ENCODE measurements at regions not wholly inside any gene's neighbourhood (a gene's known extent, or its start where the extent isn't known, plus 50 kb on each side); places are given as distances from the start of the nearest gene placed in this dataset.

DNA sequence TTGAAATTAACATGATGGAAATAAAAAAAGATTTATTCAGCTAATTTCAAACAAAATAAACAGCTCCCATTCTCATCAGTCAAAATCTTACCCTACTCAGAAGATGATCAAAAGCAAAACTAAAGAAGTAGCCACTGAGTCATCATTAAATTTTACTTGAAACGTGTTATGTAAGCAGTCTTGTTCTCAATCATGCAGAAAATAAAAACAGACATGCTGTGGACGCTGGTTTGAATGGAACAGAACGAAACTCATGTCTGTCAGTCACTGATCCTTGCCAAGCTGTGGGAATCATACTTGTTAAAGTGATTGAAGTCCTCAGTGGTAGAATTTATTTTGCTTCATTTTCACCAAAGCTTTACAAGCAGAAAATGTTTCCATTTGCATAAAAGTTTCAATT lies 77.2 kb upstream of the TLR3 start:
- TF ChIP-seq, protein P1, sequence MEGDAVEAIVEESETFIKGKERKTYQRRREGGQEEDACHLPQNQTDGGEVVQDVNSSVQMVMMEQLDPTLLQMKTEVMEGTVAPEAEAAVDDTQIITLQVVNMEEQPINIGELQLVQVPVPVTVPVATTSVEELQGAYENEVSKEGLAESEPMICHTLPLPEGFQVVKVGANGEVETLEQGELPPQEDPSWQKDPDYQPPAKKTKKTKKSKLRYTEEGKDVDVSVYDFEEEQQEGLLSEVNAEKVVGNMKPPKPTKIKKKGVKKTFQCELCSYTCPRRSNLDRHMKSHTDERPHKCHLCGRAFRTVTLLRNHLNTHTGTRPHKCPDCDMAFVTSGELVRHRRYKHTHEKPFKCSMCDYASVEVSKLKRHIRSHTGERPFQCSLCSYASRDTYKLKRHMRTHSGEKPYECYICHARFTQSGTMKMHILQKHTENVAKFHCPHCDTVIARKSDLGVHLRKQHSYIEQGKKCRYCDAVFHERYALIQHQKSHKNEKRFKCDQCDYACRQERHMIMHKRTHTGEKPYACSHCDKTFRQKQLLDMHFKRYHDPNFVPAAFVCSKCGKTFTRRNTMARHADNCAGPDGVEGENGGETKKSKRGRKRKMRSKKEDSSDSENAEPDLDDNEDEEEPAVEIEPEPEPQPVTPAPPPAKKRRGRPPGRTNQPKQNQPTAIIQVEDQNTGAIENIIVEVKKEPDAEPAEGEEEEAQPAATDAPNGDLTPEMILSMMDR (optimal IDR thresholded peaks at IDR 0.05 in 1 of 3, IDR thresholded peaks at IDR 0.05 in 1 of 3, conservative IDR thresholded peaks at IDR 0.05 in 1 of 3; ENCODE audit: extremely low read depth in 1 of 3, insufficient read depth in 2 of 3, low read length in 3 of 3): no peak
- no peak for TF ChIP-seq EZH2 (IDR thresholded peaks at IDR 0.05; ENCODE audit: low read length)
- no peak overlapping the region for H3K4me3 ChIP-seq (ENCODE audit: control insufficient read depth in 2 of 3, extremely low read depth in 1 of 3, insufficient read depth in 2 of 3, low read depth in 1 of 3, low read length in 3 of 3)

DNA sequence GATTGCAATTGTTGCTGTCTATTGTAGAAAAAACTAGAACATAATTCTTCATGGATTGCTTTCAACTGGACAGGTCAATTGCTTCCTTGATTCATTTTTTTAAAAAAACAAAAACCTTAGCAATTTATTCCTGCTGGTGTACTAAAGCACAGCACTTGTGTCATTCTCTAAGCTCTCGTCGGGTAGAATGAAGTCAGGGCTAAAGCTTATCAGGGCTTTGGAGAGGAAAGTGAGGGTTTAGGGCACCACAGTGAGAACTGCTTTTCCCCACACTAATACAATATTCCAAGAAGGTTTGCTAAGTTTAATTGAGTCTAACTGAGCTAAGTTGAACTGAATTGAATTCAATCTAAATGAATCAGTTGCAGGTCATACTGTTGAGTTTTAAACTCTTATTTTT lies 76.4 kb upstream of the TLR3 start:
- Histone ChIP-seq H4K20me1 (ENCODE audit: control insufficient read depth, extremely low read depth, insufficient read depth, low read length) (no peaks in the 10 kb centered on the region), H3K9me1 (ENCODE audit: control insufficient read depth, extremely low read depth, insufficient read depth, low read length) (no peaks in the 10 kb centered on the region), H2AFZ (ENCODE audit: control insufficient read depth, low read length) (no peak overlapping the region), H3K27me3 (ENCODE audit: control insufficient read depth, extremely low read depth, insufficient read depth, low read length) (no peaks in the 10 kb centered on the region), H3K27ac (ENCODE audit: control insufficient read depth, insufficient read depth, low read length) (no peak overlapping the region), H3K79me2 (ENCODE audit: control insufficient read depth, insufficient read depth, low read length) (no peaks in the 10 kb centered on the region), H3K9ac (ENCODE audit: control insufficient read depth, extremely low read depth, insufficient read depth, low read length) (no peak overlapping the region), H3K4me1 (ENCODE audit: control insufficient read depth, extremely low read depth, insufficient read depth, low read length) (no peaks in the 10 kb centered on the region), H3K9me3 (ENCODE audit: control insufficient read depth, low read depth, low read length) (no peaks in the 10 kb centered on the region), H3K36me3 (ENCODE audit: control insufficient read depth in 2 of 2, extremely low read depth in 1 of 2, insufficient read depth in 2 of 2, low read length in 2 of 2) (no peaks in the 10 kb centered on the region), H3K4me2 (ENCODE audit: control insufficient read depth, extremely low read depth, insufficient read depth, low read depth, low read length) (no peak overlapping the region), H3K4me3 (ENCODE audit: control insufficient read depth in 2 of 3, extremely low read depth in 1 of 3, insufficient read depth in 2 of 3, low read depth in 1 of 3, low read length in 3 of 3) (no peak overlapping the region)
- DNase-seq (ENCODE audit: low read depth, low spot score) (no peak), FAIRE-seq (no peak)
- dilution Hi-C loops (cut with MboI; ENCODE audit: extremely low pct_ligation_motif_present, low sequenced_read_pairs): no loop called here
- no peak for TF ChIP-seq EZH2 (IDR thresholded peaks at IDR 0.05; ENCODE audit: low read length)
- TF ChIP-seq, protein P1 (optimal IDR thresholded peaks at IDR 0.05 in 1 of 3, IDR thresholded peaks at IDR 0.05 in 1 of 3, conservative IDR thresholded peaks at IDR 0.05 in 1 of 3; ENCODE audit: extremely low read depth in 1 of 3, insufficient read depth in 2 of 3, low read length in 3 of 3): no peak

More for the DNA sequence above, 77.2 kb upstream of the TLR3 start:
- Histone ChIP-seq H3K79me2 (ENCODE audit: control insufficient read depth, insufficient read depth, low read length) (no peaks in the 10 kb centered on the region), H3K9me1 (ENCODE audit: control insufficient read depth, extremely low read depth, insufficient read depth, low read length) (no peaks in the 10 kb centered on the region), H3K4me1 (ENCODE audit: control insufficient read depth, extremely low read depth, insufficient read depth, low read length) (no peaks in the 10 kb centered on the region), H2AFZ (ENCODE audit: control insufficient read depth, low read length) (no peak overlapping the region), H3K36me3 (ENCODE audit: control insufficient read depth in 2 of 2, extremely low read depth in 1 of 2, insufficient read depth in 2 of 2, low read length in 2 of 2) (no peaks in the 10 kb centered on the region), H3K4me2 (ENCODE audit: control insufficient read depth, extremely low read depth, insufficient read depth, low read depth, low read length) (no peak overlapping the region), H3K9me3 (ENCODE audit: control insufficient read depth, low read depth, low read length) (no peaks in the 10 kb centered on the region), H3K9ac (ENCODE audit: control insufficient read depth, extremely low read depth, insufficient read depth, low read length) (no peak overlapping the region), H3K27ac (ENCODE audit: control insufficient read depth, insufficient read depth, low read length) (no peak overlapping the region), H3K27me3 (ENCODE audit: control insufficient read depth, extremely low read depth, insufficient read depth, low read length) (no peaks in the 10 kb centered on the region), H4K20me1 (ENCODE audit: control insufficient read depth, extremely low read depth, insufficient read depth, low read length) (no peaks in the 10 kb centered on the region)
- dilution Hi-C loops (cut with MboI; ENCODE audit: extremely low pct_ligation_motif_present, low sequenced_read_pairs): no loop called here
- DNase-seq (ENCODE audit: low read depth, low spot score): no peak
- no peak for FAIRE-seq
